NCI-H1436 (cell line): ENCODE measurements at regions not wholly inside any gene's neighbourhood (a gene's known extent, or its start where the extent isn't known, plus 50 kb on each side); places are given as distances from the start of the nearest gene placed in this dataset.

Experiments used
- DNase-seq: peaks from one replicate; lab custom pipeline; 2025; lab: John Stamatoyannopoulos, UW

DNA sequence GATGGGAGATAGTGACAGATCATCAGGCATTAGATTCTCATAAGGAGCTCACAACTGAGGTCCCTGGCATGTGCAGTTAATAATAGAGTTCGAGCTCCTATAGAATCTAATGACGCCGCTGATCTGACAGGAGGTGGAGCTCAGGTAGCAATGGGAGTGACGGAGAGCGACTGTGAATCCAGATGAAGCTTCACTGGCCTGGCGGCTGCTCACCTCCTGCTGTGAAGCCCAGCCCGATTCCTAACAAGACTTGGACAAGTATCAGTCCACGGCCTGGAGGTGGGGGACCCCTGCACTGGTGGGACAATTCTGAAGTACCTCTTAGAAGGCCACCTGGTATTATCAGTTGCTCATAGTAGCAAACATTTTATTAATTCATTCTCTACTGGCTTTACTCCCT is 377.9 kb upstream of the ITGA1 start:
- no peak for DNase-seq

DNA sequence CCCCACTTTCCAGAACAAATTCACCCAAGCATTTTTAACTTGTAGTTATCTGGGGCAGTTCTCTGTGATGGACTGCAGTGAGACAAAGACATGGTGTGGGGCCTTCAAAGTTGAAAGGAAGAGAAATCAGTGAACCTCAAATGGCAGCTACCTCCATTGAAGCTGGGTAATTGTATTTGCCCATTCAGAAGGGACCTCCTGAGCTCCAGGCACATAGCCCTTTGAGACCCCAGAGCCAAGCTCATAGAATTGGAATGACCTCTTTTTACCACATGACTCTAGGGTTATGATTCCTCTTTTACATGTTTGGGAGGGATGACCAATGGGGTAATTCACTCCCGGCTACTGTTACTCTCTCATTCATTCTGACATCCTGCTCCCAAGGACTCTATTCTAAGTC is 368.4 kb upstream of the ITGA1 start:
- no peak for DNase-seq

DNA sequence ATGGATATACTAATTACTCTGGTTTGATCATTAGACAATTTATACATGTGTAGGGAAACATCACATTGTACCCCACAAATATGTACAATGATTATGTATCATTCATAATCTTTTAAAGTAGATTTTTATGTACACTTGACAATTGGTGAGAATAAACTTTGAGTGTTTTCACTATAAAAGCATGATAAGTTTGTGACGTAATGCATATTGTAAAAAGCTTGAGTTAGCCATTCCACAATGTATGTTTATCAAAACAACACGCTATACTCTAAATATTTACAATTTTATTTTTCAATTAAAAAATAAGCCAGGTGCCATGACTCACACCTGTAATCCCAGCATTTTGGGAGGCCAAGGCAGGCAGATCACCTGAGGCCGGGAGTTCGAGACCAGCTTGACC is 360.1 kb upstream of the ITGA1 start:
- no peak for DNase-seq

DNA sequence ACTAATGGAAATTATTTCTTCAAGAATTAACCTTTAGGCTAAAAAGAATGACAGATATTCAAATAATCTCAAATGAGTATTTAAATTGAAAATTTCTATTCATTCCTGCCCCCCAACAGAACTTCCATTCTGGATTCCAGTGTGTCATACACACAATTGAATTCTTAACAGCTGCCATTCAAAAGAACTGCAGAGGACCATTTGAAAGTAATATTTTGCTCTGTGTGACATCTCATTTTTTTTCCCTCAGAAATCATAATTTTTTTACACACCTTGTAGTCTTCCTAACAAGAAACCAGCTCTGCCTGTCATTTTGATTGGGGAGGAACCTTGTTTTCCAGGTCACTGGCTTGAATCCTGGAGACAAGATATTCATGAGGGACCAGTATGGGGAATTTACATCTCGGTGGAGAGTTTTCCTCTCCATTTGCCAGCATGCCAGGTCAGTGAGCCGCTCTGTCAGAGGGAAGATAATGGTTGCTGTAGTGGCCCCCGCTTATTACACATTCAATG is 358.7 kb upstream of the ITGA1 start:
- DNase-seq, result no peak

DNA sequence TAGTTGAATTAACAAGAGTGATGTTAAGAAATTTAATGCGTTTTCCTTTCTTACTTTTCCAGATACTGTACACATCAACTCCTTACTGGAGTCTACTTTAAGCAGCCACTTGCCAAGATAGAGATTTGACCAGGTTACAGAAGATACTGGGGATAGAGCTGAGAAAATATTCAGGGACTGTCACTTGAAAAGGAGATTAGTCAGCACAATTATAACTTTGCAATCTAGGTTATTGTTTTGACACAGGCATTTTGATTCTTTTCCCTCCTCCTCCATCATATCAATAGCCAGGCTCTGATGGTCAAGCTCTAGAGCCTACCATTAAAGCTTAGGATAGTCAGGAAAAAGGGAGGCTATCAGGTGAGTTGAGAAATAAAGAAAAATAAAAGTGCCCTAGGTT is 345.9 kb upstream of the ITGA1 start:
- DNase-seq, result no peak

DNA sequence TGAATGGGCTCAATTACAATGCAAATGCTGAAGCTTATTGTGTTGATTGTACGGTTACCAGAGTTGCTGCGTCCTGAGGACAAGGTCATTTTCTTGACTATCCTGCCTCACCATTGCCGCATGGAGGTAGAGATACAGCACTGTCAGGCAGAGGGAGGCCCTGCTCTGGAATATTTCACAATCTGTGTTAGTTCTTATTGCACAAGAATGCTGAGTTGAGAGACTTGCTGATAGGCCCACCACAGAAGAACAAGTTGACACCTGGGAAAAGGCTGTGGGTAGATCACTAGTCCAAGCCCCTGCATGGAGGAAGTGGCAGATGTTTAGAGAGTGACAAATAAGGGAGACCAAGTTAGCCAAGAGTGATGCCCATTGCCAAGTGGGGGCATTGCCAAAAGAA is 344.5 kb upstream of the ITGA1 start:
- DNase-seq, result no peak

DNA sequence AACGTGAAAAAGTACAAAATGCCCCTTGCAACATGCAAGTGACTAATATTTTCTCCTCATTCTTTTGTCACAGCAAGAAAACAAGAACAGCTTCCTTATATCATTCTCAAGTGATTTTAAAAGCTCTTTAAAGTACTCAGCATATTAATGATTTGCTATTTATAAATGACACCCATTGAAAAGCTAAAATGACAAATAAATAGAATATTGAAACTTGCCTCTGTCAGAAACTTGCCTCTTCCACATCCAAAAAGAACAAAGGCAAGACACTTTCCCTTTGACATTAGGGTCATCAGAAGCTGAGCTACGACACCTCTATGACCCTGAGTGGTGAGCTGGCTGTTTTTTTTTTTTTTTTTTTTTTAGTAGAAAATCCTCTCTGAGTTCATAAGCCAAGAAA is 339.6 kb upstream of the ITGA1 start:
- DNase-seq, result no peak

DNA sequence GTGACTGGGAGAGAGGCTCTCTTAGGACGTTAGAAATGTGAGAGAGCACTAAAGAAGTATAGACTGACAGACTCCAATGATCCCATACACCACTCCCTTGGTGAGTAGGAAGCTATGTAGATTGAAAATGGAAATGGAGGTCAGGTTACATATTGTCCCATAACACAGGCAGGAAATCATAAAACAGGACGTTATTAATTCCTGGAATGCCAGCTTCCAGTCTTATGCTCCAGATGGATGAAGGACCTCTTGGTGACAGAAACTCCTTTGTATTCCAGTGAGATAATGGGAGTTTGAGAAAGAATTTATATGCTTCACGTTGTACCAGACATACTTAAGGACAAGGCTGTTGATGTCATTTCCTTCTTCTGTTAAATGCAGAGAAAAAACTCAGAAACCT is 338.2 kb upstream of the ITGA1 start:
- DNase-seq, result no peak

DNA sequence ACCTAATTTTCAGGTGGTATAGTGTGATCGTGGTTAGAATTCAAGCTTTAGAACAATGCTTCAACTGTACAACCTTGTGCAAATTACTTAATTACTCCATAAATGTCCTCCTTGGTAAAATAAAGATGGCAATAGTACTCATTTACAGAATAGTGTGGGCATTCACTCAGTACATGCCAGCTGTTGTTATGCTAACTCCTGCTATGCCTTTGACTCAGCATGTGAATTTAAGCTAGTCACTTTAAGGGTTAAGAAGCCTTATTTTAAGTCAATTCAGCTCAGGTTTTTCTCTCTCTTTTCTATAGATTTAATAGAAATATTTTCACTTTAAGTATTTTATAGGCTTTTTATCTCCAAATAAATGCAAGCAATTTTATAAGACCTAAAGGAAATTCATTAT is 335.6 kb upstream of the ITGA1 start:
- no peak for DNase-seq

DNA sequence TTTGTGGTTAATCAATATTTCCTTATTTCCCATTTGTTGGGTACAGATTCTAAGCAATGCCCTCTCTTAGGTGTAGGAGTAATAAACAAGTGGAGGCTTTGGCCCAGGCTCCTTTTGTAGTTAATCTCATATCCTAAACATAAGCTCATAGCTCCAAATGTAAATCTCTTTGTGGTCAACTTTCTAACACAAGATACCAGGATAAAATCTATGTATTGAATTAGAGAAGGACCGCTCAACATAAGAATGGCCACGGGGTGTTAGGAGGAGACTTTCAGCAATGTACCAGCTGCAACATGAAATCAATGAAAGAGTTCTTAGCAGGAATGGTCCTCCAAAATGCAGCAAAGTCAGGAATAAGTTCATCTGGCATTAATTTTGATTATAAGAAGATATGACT is 334.5 kb upstream of the ITGA1 start:
- no peak for DNase-seq

DNA sequence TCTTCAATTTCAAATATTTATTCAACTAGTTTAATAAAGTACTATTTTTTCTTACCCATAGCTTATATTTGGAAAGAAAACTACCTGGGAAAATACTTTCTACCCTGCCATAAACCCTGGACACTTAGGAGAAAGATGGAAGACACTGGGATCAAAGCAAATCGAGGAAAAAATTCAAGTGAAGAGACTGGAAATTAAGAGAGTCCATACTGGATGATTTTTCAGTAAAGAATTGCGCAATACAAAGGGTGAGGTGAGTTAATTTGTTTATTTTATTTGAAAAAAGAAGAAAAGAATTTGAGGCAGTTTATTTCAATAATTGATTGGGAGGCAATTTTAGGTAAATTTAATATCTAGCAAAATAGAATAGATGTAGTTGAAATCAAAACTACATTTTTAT is 331.8 kb upstream of the ITGA1 start:
- DNase-seq, result no peak

DNA sequence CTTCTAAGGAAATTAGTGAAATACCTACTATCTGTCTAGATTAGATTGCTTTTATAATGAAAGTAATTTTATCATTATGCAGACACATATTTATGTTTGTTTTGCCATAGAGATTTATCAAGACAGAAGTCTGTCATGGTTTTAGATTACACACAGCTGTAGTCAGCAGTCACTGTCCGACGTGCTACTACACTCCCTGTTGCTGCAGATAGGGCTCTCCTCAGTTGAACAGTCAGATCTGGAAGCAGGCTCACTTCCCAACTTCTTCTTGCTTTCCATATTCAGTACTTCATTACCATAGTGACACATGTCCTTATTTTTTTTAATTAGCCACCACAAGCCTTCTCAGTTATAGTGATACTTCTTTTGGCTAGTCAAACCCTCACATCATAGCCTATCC is 329.9 kb upstream of the ITGA1 start:
- no peak for DNase-seq

DNA sequence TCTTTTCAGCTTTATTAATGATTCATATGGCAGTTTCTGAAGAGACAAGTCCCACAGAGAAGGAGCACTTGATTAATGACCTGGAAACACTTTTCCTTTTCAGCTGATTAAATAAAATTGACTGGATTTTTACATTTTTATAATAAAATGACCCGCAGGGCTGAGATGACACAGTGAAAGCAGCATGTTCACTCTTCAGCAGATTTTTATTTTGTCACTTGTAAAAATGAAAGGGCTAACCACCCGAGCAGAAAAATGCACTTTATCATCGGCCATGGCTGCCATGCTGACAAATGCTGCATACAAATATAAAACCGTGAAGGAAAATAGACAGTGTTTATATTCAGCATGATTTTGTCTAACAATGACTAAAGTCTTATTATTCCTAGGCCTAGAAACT is 321.6 kb upstream of the ITGA1 start:
- no peak for DNase-seq

DNA sequence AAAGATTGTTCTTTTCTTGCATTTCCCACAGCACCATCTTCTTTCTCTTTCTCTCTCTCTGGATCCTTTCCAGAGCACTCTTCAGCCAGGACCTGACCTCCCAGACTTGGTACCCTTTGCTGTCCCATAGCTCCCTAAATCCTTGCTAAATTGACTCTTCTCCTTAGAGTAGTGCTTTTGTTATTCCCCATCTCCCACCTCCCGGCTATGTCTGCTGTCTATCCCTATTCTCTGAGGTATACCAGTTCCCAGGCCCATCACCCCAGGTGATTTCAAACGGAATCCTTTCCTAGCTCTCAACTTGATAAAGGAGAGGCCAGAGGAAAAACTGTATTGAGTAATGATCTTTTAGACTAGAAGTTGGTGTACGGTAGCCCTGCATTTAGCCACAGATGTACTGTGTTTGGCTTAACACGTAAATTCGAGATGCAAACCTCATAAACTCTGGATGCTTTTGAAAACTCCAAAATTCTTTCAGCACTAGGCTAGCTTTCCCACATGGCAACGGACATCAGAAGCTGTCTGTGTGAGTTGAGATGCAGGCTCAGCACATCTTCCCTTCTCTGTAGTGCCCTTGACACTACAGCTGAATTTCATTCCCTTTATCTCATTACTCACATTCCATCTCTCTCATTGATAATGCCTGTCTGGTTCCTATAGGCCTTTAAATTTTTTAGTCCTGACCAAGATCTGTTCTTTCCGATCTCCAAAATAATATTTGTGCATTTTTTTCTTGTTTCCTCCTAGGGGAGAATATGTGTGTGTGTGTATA is 320.8 kb upstream of the ITGA1 start:
- no peak for DNase-seq

DNA sequence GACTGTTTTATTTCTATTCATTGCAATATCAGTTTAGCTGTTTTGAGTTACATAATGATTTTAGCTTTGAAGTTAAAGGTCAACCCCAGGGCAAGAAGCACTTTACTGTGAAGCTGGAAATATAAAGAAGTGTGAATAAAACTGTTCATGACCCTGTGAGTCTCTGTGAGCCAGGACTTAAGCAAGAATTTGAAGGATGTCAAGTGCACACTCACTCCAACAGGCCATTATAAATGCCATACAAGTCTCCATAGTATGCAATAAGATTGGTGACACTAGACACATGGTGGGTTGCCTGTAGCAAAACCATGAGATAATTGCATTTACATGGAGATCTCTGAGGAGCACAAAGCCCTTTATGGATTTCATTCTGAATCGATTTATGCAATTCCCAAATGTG is 318.7 kb upstream of the ITGA1 start:
- DNase-seq, result no peak

DNA sequence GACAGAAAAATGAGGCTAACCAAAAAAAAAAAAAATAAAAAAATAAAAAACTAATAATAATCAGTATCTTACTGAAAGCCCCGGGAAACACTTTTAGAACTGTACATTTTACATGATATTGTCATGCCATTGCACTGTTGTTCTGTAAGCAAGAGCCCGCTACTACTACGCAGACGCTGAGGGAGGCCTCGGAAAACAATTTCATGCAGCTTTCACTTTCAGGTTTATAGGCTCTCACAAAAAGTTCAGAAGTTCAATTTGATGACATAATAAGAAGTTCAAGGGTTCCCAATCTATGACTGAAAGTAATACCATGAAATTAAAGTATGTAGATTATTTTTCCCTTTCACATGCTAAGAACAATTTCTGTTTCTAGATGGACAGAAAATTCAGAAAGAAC is 318.3 kb upstream of the ITGA1 start:
- DNase-seq, result no peak

DNA sequence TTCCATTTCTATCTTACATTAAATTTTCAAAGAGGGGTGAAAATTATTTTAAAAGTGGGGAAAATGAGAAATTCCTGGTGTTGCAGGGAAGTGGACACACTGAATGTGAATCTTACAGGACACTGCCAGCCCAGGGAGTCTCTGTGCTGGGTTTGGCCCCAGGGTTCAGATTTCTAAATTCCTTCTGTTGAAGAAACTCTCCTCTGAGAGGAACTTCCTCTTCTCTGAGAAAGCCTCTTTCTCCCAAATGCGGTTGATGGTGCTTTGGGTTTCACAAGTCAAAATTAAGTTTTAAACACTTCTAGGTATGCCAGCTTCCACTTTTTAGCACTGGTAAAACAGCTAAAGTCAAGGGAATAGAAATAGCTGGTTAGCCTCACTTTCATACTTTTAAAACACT is 317.9 kb upstream of the ITGA1 start:
- DNase-seq, result no peak

DNA sequence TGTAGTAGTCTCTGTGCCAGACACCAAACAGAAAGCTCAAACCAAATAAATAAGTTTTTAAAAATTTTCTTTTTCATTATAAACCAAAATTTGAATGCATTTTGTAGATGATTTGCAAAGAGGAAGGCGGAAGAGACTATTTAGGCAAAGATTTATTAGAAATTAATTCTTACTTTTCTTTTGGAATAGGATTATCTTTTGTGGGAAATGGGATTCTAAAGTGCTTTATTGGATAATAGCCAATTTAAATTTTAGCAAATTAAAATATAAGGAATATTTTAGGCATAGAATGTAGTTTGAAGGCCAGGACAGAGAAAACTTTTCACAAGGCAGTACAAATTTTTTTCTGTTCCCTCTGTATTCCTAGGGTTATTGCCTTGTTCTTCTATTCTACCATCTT is 311.4 kb upstream of the ITGA1 start:
- no peak for DNase-seq

DNA sequence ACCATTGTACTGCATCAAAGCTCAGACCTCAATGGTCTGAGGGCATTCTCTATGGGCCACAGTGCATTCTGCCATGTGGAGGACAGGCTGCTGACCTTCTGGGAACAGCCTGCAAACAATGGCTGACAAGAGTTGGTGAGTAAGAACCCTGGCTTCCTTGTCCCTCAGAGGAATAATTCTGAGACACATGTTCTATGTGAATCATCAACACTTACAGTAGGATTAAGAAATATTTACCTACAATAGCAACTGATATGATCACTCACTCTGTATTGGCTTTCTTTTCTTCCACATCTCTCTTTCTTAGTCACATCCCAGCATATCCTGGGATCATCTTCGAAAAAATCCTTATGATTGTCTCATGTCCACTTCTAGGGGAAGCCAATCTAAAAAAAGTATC is 306.5 kb upstream of the ITGA1 start:
- DNase-seq, result no peak

DNA sequence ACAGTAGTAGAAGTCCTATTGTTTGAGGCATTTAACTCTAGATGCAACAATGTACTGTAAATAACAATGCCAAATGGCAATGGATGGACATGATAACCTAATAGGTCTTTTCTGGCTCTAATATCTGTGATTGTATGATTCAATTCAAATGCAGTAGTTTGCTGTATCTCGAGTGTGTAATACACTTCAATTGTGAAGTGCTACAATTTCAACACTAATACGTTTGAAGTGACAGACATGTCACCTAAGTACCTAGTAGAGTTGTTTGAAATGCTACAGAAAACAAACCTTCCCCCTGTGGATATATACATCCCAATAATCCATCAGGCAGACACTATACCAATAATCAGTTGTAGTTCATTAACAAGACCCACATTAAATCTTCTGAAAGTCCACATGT is 305.9 kb upstream of the ITGA1 start:
- no peak for DNase-seq

DNA sequence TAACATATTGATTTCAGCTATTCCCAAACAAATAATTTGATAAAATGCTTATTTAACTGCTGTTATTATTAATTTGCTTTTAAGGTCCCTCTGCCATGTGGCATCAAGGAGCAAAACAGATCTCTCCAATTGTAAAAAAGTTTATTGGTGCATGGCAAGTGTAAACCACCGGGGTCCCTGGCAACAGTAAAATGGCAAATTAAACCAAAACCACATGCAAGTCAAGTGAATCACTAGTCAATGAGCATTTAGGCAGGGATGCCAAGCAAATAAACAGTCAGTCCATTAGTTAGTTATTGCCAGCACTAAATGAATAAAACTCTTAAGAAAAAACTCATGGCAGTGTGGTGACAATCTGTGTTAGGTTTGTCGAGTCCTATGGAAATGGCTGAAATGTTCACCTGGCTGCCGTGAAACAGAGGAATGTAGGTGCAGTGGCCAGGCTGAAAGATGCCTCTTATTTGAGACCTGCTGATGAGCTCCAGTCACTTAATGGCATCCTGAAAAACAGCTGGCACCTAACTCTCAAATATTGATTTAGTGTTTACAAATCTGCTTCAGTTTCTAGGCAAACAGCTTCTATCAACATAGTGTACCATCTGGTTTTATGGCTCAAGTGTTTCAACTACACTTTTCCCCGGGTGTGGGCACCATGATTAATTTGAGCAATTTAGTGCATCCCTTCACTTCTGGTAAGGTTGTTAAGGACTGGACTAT is 296.5 kb upstream of the ITGA1 start:
- peak; percentile 59 for DNase-seq

DNA sequence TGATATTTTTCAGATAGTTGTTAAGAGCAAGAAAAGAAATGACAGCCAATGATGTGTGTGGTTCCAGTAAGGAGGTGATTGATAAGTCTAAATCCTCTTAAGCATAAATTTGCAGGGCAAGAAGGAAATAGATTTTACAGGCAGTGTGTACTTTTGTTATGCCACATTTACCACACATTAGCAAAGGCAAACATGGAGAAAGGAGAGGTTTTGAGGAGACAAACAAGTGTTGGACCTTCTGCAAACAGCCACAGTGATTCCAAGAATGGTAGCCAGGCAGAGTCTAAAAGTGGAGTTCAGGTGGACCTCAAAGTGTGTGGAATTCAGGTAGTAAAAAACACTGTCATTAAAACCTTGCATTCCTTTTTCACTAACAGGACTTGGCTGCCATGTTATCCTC is 295.9 kb upstream of the ITGA1 start:
- DNase-seq, result no peak

DNA sequence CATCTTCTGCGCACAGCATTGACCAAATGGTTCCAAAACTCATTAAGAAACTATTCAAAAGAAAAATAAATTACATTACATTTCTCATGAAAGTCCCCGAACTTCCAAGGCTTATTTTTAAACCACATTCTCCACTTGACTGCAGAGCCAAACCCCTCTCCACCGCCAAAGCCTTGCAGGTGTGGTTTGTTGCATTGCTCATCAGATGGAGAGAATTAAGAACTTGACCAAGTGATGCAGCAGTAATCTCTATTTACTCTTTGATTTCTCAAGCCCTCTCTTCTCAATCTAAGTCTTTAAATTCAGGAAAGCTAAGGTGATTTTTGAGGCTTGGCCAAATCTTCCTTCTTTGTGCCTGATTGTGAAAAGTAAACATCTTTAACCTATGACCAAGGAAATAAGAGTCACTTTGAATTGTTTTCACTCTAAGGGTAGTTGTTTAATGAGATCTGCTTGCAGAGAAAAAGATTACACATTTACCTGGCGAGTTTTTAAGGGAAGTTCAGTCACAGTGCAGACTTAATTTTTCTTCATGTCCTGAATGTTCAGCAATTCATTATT is 290.5 kb upstream of the ITGA1 start:
- no peak for DNase-seq
